HepG2 (cell line): ENCODE measurements at regions not wholly inside any gene's neighbourhood (a gene's known extent, or its start where the extent isn't known, plus 50 kb on each side); places are given as distances from the start of the nearest gene placed in this dataset.

ENCODE experiments used
- ATAC-seq: fragments of 200-7000 bp; cut with Tn5 transposase; 3 replicates; pipeline ENCODE4 v1.9.1; 2020; ENCODE audit warnings: mild to moderate bottlenecking, moderate library complexity
- BruUV-seq: library from RNA; stranded (reverse); fragments of 400-500 nt; replicated peaks from 2 replicates; lab custom pipeline; 2021; lab: Mats Ljungman, UMichigan
- CTCF ChIA-PET: fragments of 300-600 bp; formaldehyde crosslinking; extraction: SDS; loops from one replicate; lab custom pipeline; 2021; ENCODE audit warnings: low total read pairs, inconsistent platforms, low intra/inter-chr PET ratio; lab: Yijun Ruan, JAX
- POLR2A ChIA-PET: fragments of 350-600 bp; sonication (Branson Sonifier 250); formaldehyde crosslinking; loops from one replicate; lab custom pipeline; 2020; ENCODE audit warnings: antibody characterized with exemption, inconsistent platforms; lab: Yijun Ruan, JAX
- DNase-seq: peaks from one replicate; pipeline ENCODE4 v3.0.0-alpha.2; 2015; ENCODE audit warnings: low spot score
- FAIRE-seq: peaks from 3 replicates; lab custom pipeline; 2011; peaks lifted over from hg19 to GRCh38; lab: Jason Lieb, UNC
- H2AFZ ChIP-seq: one replicate; pipeline ENCODE4 v1.6.1; 2011; ENCODE audit warnings: low read length, inconsistent platforms
- H3K27ac ChIP-seq: fragments of 300-600 bp; 3 replicates; pipeline ENCODE4 v1.8.0; 2011; ENCODE audit warnings: mixed run types, mild to moderate bottlenecking, mixed read lengths, low read length, inconsistent platforms; ENCODE audit not compliant: insufficient read depth; ENCODE audit errors: extremely low read length
- H3K27me3 ChIP-seq, 2 experiments: fragments of 200-600 bp in 1 of 2; 2 replicates in 1 of 2; 3 replicates in 1 of 2; pipeline versions ENCODE4 v1.6.0 to v1.8.0; 2011; ENCODE audit warnings: low read length in 2 of 2, mild to moderate bottlenecking in 2 of 2, moderate library complexity in 2 of 2, inconsistent platforms in 1 of 2; ENCODE audit not compliant: insufficient read depth in 2 of 2, control insufficient read depth in 1 of 2
- H3K36me3 ChIP-seq, 2 experiments: fragments of 200-600 bp in 1 of 2; replicated peaks in 1 of 2; 2 replicates in 1 of 2; 3 replicates in 1 of 2; pipeline versions ENCODE4 v1.5.1 to v1.8.0; 2011; ENCODE audit warnings: low read length in 2 of 2, inconsistent platforms in 1 of 2; ENCODE audit not compliant: insufficient read depth in 2 of 2, control insufficient read depth in 1 of 2
- H3K4me1 ChIP-seq: 2 replicates; pipeline ENCODE4 v1.5.1; 2012; ENCODE audit warnings: low read length, inconsistent platforms; ENCODE audit not compliant: insufficient read depth
- H3K4me2 ChIP-seq: 2 replicates; pipeline ENCODE4 v1.6.0; 2011; ENCODE audit warnings: low read depth, low read length, inconsistent platforms
- H3K4me3 ChIP-seq, 3 experiments: fragments of 200-600 bp in 1 of 3; sonication (generic), shearing (Covaris generic) in 1 of 3; replicated peaks in 1 of 3; 2 replicates each; pipeline ENCODE4 v1.5.1; 2011 to 2016; ENCODE audit warnings: low read length in 3 of 3, inconsistent platforms in 2 of 3, low read depth in 2 of 3, mild to moderate bottlenecking in 2 of 3, control low read depth in 1 of 3, mixed read lengths in 1 of 3; ENCODE audit not compliant: insufficient read depth in 1 of 3
- H3K79me2 ChIP-seq: one replicate; pipeline ENCODE4 v1.6.1; 2011; ENCODE audit warnings: low read length, inconsistent platforms; ENCODE audit not compliant: insufficient read depth
- H3K9ac ChIP-seq: 2 replicates; pipeline ENCODE4 v1.6.0; 2011; ENCODE audit warnings: mild to moderate bottlenecking, low read depth, low read length, inconsistent platforms; ENCODE audit not compliant: insufficient read depth
- H3K9me3 ChIP-seq: 2 replicates; pipeline ENCODE4 v1.5.1; 2012; ENCODE audit warnings: mild to moderate bottlenecking, low read length
- H4K20me1 ChIP-seq: 2 replicates; pipeline ENCODE4 v1.6.0; 2011; ENCODE audit warnings: inconsistent platforms, mild to moderate bottlenecking, low read length, moderate library complexity; ENCODE audit not compliant: insufficient read depth
- CENPX ChIP-seq: sonication (generic); formaldehyde crosslinking; IDR thresholded peaks from 2 replicates; pipeline ENCODE4 v1.9.0; 2021; ENCODE audit warnings: mild to moderate bottlenecking, missing genetic modification reagents, moderate library complexity
- GZF1 ChIP-seq: sonication (generic); formaldehyde crosslinking; IDR thresholded peaks from 2 replicates; pipeline ENCODE4 v1.5.1; 2020; ENCODE audit warnings: mild to moderate bottlenecking, missing genetic modification reagents
- HHEX ChIP-seq: IDR thresholded peaks from 2 replicates; pipeline ENCODE4 v1.6.1; 2016; ENCODE audit warnings: control low read depth
- JDP2 ChIP-seq: sonication (generic); formaldehyde crosslinking; IDR thresholded peaks from 2 replicates; pipeline ENCODE4 v1.8.1; 2022; ENCODE audit warnings: missing genetic modification reagents, borderline replicate concordance
- KLF11 ChIP-seq: IDR thresholded peaks from 2 replicates; pipeline ENCODE4 v1.6.1; 2016; ENCODE audit warnings: missing compliant biosample characterization
- KLF12 ChIP-seq: sonication (generic); formaldehyde crosslinking; IDR thresholded peaks from 2 replicates; pipeline ENCODE4 v1.4.0; 2020; ENCODE audit warnings: missing genetic modification reagents, borderline replicate concordance
- MXD4 ChIP-seq: IDR thresholded peaks from 2 replicates; pipeline ENCODE4 v1.6.1; 2016; ENCODE audit warnings: mild to moderate bottlenecking, missing biosample characterization, missing genetic modification reagents
- RFXAP ChIP-seq: sonication (generic); formaldehyde crosslinking; IDR thresholded peaks from 2 replicates; pipeline ENCODE4 v1.4.0; 2020; ENCODE audit warnings: missing genetic modification reagents, borderline replicate concordance
- SMC3 ChIP-seq: IDR thresholded peaks from 2 replicates; pipeline ENCODE4 v1.6.1; 2011; ENCODE audit warnings: low read length, improper control_type of control experiment
- TEAD3 ChIP-seq: optimal IDR thresholded peaks from 2 replicates; pipeline ENCODE3; 2016; ENCODE audit warnings: borderline replicate concordance
- ZC3H13 ChIP-seq: sonication (generic); formaldehyde crosslinking; IDR thresholded peaks from 2 replicates; pipeline ENCODE4 v1.8.1; 2023; ENCODE audit warnings: mild to moderate bottlenecking, missing genetic modification reagents, moderate library complexity
- ZNF20 ChIP-seq: sonication (generic); formaldehyde crosslinking; IDR thresholded peaks from 2 replicates; pipeline ENCODE4 v1.4.0; 2020; ENCODE audit warnings: mild to moderate bottlenecking, moderate library complexity, missing genetic modification reagents
- ZNF251 ChIP-seq: sonication (generic); formaldehyde crosslinking; IDR thresholded peaks from 2 replicates; pipeline ENCODE4 v1.9.0; 2021; ENCODE audit warnings: mild to moderate bottlenecking, missing genetic modification reagents
- ZNF264 ChIP-seq: sonication (generic); formaldehyde crosslinking; IDR thresholded peaks from 2 replicates; pipeline ENCODE4 v1.4.0; 2020; ENCODE audit warnings: missing genetic modification reagents
- ZNF367 ChIP-seq: sonication (generic); formaldehyde crosslinking; IDR thresholded peaks from 2 replicates; pipeline ENCODE4 v1.4.0; 2020; ENCODE audit warnings: missing genetic modification reagents, borderline replicate concordance
- ZNF407 ChIP-seq: sonication (generic); formaldehyde crosslinking; IDR thresholded peaks from one replicate; pipeline ENCODE4 v1.5.1; 2020; ENCODE audit warnings: mild to moderate bottlenecking, missing genetic modification reagents; ENCODE audit errors: not compliant biosample characterization
- ZNF451 ChIP-seq: sonication (generic); formaldehyde crosslinking; IDR thresholded peaks from 2 replicates; pipeline ENCODE4 v1.5.0; 2020; ENCODE audit warnings: mild to moderate bottlenecking, missing genetic modification reagents
- ZNF597 ChIP-seq: sonication (generic); formaldehyde crosslinking; IDR thresholded peaks from 2 replicates; pipeline ENCODE4 v1.5.0; 2020; ENCODE audit warnings: missing genetic modification reagents
- ZNF775 ChIP-seq: sonication (generic); formaldehyde crosslinking; IDR thresholded peaks from 2 replicates; pipeline ENCODE4 v1.4.0; 2020; ENCODE audit warnings: missing genetic modification reagents, mild to moderate bottlenecking, moderate library complexity, borderline replicate concordance
- WGBS: methylation state at CpG from one replicate; pipeline ENCODE4 v1.1.6; 2017; ENCODE audit warnings: low lambda C conversion rate; 5-methylcytosine and 5-hydroxymethylcytosine counted together
- in situ Hi-C: cut with HindIII; loops from 2 replicates; pipeline ENCODE4 v1.10.0; 2017; ENCODE audit warnings: low pct_unique_long_range_greater_than_20kb; ENCODE audit not compliant: extremely low pct_ligation_motif_present
- intact Hi-C: fragments of 100-400 bp; cut with micrococcal nuclease; formaldehyde crosslinking; loops from one replicate; pipeline ENCODE4 v1.10.0; 2022; ENCODE audit not compliant: unreplicated experiment

GRCh38 chr2:37795456-37795855 lies 124.0 kb upstream of the CDC42EP3 start:
- no peaks in the 10 kb centered on the region for H3K36me3 ChIP-seq
- H3K79me2 ChIP-seq: no peaks in the 10 kb centered on the region
- no TSS peak for BruUV-seq
- no peak overlapping the region for H3K9ac ChIP-seq
- H3K9me3 ChIP-seq: no peaks in the 10 kb centered on the region
- H3K27me3 ChIP-seq: no peaks in the 10 kb centered on the region
- DNase-seq (no peak), FAIRE-seq (no peak), ATAC-seq (no peak)
- H3K4me1 ChIP-seq: no peaks in the 10 kb centered on the region
- H3K27ac ChIP-seq: no peak overlapping the region
- no peak overlapping the region for H3K4me2 ChIP-seq
- intact Hi-C loops: no loop called here
- no peak for TF ChIP-seq CENPX
- no peak for TF ChIP-seq ZNF264 (CRISPR knock-in tag)
- TF ChIP-seq ZNF451 (CRISPR knock-in tag): no peak
- TF ChIP-seq KLF12 (CRISPR knock-in tag): no peak
- no peak for TF ChIP-seq ZNF775
- TF ChIP-seq TEAD3 (CRISPR knock-in tag): no peak
- no peak for TF ChIP-seq GZF1 (CRISPR knock-in tag)
- TF ChIP-seq SMC3: no peak
- TF ChIP-seq ZNF251 (CRISPR knock-in tag): no peak
- TF ChIP-seq HHEX: no peak
- TF ChIP-seq MXD4 (CRISPR knock-in tag): no peak
- no peak for TF ChIP-seq ZNF20 (CRISPR knock-in tag)
- no peak for TF ChIP-seq ZNF367 (CRISPR knock-in tag)
- TF ChIP-seq RFXAP (CRISPR knock-in tag): no peak
- no peak for TF ChIP-seq ZNF597 (CRISPR knock-in tag)
- TF ChIP-seq KLF11 (CRISPR knock-in tag): no peak
- TF ChIP-seq JDP2 (CRISPR knock-in tag): no peak
- no peak for TF ChIP-seq ZNF407 (CRISPR knock-in tag)
- no peak for TF ChIP-seq ZC3H13 (CRISPR knock-in tag)
- in situ Hi-C loops: no loop called here
- H4K20me1 ChIP-seq: no peaks in the 10 kb centered on the region
- WGBS: 0% methylated on average over 1 of the region's 1 CpG
- no peak overlapping the region for H2AFZ ChIP-seq
- no peak overlapping the region for H3K4me3 ChIP-seq
- ChIA-PET CTCF (no interaction called here), POLR2A (no interaction called here)
